ENCODE measurements at regions not wholly inside any gene's neighbourhood (a gene's known extent, or its start where the extent isn't known, plus 50 kb on each side); places are given as distances from the start of the nearest gene placed in this dataset.
A peak's percentile ranks its signal among the peaks of the same experiment; 100 is the strongest.
"Not testable (repeated sequence)": the region's sequence is repeated elsewhere in the genome, so short reads cannot be mapped to it uniquely, and the experiment has no call there.

DNA sequence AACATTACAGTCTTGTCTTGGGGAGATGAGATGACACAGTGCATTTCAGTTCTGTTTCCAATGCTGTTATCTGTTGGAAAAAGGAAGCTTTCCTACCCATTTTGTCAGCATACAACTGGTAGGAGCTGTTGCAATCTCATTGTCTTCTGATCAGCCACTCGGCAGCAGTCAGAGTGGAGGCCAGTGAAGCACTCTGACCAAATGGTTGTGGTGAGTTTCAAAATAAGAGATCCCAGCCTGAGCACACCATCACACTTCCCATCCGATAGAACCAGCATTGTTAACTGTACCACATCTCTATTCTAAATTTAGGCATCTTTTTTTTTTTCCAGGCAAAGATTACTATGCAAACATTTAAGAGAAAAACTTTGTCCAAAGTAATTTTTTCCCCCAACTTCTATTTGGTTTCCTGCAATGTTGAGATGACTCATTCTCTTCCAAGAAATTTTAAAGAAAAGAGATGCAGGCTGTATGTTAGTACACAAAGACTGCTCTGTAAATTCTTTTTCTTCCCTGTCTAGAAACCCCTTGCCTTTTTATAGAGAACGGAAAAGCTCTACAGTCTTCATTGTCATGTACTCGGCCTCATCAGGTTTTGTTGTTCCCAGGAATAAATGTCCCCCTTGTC is 90.0 kb upstream of the IKBKE start:
- in situ Hi-C loops (cut with HindIII; ENCODE audit: low pct_unique_long_range_greater_than_20kb, low sequenced_read_pairs), result not testable (repeated sequence)
- peak; percentile 46 for DNase-seq (ENCODE audit: low read depth, low spot score)

DNA sequence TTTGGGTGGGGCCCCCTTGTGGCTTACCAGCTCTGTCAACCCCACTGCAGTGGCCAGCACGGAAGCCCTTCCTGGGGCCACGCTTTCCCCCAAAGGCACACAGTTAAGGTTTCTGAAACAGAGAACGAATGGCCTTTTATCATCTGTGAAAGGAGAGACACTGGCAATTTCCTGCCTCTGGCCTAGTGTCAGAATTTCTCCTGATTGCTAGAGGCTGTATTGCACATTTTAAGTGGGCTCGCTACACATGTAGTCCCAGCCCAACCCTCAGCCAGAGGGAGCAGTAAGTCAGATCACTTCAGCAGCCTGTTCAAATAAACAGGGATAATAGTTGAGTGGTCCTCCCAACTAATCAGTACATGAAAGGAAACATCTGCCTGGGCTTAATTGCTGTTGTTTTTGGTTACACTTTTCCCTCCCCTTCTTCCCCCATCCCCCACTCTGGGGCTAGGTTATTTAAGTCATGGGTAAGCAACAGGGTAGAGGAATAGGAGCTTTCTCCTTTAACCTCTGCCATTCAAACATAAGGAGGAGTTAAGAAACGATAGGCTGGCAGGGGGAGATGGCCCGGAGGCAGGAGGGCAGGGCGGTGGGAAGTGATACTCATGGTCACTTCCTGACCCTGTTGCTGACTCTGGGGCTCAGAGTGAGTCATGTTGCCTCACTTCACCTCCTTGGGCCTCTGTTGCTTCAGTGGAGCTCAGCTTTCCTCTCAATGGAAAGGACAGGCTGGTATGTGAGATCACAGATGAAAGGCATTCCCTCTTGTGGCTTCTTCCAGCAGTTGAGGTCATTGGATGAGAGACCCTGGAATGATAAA is 89.3 kb upstream of the IKBKE start:
- peak; percentile 21 for DNase-seq (ENCODE audit: low read depth, low spot score)
- in situ Hi-C loops (cut with HindIII; ENCODE audit: low pct_unique_long_range_greater_than_20kb, low sequenced_read_pairs), result not testable (repeated sequence)

DNA sequence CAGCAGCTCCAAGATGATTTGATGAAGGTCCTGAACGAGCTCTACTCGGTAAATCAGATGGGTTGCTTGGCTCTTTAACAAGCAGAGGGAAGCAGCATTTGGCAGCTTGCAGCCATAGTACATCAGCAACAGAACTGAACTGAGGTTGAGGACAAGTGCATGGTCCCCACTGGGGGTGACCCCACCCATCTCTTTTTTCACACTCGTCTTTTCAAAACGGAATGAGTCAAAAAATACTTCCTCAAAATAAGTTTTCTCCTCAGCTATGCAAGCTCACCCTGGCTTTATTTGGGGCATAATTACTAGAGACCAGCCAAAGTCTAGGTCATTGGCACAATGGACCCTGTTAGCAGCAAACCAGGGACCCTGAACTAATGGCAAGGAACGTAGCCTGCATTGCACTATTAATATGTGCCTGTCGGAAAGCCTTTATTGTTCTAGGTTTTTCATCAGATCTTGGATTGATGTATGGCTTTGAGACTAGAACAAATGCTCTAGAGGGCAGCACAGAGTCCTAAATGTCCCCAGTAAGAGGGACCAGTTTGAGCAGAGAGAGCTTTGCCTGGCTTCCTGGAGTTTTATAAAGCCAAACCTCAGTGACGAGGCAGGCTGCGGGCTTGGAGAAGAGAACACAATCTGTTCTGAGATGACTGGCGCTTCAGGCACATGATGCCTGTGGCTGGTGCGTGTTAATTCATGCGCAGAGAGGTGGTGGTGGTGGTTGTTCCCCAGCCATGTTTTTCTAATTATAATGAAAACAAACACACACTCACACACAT is 86.1 kb upstream of the IKBKE start:
- in situ Hi-C loops (cut with HindIII; ENCODE audit: low pct_unique_long_range_greater_than_20kb, low sequenced_read_pairs), result not testable (repeated sequence)
- peak; percentile 81 for DNase-seq (ENCODE audit: low read depth, low spot score)

DNA sequence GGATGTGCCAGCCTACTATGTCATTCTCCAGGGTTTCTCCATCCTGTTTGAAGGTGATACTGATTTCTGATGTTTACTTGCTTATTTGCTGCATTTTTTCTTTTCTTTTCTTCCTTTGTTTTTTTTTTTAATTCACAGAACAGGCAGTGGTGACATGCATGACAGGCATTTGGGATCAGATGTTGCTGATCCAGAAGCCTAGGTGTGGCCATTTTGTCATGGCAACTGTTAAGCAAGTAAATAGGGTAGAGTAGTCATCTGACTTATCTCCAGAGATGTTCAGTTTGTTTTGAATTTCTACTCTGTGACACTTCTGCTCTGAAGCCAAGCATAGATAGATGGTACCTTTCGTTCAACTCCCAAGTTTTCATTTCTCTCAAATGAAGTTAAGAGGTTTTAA is 85.4 kb upstream of the IKBKE start:
- DNase-seq (ENCODE audit: low read depth, low spot score); in situ Hi-C loops (cut with HindIII; ENCODE audit: low pct_unique_long_range_greater_than_20kb, low sequenced_read_pairs): not testable (repeated sequence)

DNA sequence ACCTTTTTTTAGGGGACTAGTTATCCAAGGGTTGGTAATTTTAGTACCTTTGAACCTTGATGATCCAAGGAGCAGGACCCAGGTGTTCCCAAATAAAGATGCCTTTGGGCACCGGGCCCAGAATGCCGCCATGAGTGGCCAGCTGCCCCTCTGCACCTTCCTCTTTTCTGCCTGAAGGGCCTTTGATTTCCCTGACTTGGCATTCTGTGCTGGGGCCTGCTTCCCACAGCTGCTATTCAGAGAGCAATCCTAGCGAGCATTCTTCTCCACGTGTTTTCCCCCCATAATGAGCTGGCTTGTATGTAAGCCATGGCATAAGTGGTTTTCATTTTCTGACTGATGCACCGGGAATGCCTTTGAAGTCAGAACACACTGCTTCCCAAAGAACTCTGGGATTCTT is 82.6 kb upstream of the IKBKE start:
- in situ Hi-C loops (cut with HindIII; ENCODE audit: low pct_unique_long_range_greater_than_20kb, low sequenced_read_pairs); DNase-seq (ENCODE audit: low read depth, low spot score): not testable (repeated sequence)

DNA sequence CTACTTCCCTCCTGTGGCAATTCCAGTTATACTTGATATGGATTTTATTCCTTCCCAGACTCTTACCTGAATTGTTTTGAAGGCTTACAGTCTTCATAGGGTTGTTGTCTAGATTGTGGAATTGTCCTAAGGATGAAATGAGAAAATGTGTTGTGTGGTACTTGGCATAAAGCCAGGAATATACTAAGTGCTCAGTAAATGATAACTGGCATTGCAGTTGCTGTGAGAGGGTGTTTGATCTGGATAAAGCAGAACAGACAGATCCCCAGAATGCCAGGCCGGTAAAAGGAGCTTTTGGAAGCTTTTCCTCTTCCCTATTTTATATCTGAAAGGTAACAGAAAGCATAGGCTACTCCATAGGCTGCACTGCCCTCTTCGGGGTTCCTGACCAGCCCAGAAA is 78.4 kb upstream of the IKBKE start:
- DNase-seq (ENCODE audit: low read depth, low spot score); in situ Hi-C loops (cut with HindIII; ENCODE audit: low pct_unique_long_range_greater_than_20kb, low sequenced_read_pairs): not testable (repeated sequence)

DNA sequence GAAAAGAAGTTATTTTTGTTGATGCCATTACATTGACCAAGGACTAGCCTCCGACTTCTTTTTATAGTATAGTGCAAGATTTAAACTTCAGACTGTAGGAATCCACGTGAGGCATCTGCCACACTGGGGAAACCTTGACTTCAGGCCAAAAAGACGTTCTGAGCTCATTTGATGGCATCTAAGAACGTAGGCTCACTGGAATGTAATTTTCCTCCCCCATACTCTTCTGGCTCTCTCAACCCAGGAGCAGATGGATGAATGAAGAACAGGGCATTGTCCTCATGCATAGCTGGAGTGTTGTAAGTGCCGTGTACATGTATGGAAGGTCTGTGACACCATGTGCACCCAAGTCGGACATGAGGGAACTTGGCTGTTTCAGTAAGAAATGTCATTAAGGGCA is 72.8 kb upstream of the IKBKE start:
- in situ Hi-C loops (cut with HindIII; ENCODE audit: low pct_unique_long_range_greater_than_20kb, low sequenced_read_pairs); DNase-seq (ENCODE audit: low read depth, low spot score): not testable (repeated sequence)

DNA sequence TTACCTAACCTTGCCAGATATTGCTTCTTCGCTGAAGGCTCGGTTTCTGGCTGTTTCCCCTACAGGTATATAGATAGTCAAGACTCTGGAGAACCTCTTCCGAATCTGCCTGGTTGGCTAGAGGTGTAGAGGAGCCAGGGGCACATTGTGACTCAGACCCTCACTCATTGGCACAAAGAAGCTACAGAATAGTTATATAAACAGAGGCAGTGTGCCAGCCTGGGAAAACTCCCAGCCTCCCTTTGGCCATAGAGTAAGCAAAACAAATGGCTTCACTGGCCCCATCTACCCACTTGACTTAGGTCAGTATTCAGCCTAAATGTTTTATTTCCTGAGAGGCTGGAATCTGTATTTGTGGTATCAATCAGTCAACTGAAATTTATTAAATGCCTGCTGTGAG is 72.0 kb upstream of the IKBKE start:
- DNase-seq (ENCODE audit: low read depth, low spot score); in situ Hi-C loops (cut with HindIII; ENCODE audit: low pct_unique_long_range_greater_than_20kb, low sequenced_read_pairs): not testable (repeated sequence)

DNA sequence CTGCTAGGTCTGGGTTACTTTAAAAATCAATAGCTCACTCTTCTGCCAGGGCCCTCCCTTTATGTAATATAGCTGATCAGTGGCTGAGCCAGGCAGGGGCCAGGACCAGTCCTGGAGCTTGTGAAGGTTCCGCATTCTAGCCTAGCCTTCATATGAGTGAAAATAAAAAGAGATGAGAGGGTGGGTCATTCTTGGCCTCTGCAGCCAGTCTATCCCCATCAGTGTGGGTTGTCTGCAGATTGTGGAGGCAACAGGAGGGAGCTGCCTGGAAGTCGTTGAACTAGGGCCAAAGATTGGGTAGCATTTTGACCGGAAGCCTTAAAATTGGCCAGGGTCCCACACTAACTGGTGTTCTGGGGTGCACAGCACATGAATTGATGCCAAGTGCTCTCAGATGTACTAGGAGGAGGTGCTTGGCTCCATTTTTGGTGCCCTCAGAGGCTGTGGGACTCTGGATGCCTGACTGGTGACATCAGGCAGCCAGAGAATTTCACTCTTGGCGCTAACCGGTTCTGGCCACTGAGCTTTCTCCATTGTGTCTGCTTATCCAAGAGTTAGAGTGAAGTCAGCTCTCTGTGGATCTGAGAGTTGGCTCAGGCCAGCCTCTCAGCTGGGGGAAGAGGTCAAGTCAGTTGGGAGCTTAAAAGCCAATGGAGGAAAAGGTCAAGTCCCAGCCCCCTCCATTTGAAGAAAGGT is 66.5 kb upstream of the IKBKE start:
- DNase-seq (ENCODE audit: low read depth, low spot score); in situ Hi-C loops (cut with HindIII; ENCODE audit: low pct_unique_long_range_greater_than_20kb, low sequenced_read_pairs): not testable (repeated sequence)

DNA sequence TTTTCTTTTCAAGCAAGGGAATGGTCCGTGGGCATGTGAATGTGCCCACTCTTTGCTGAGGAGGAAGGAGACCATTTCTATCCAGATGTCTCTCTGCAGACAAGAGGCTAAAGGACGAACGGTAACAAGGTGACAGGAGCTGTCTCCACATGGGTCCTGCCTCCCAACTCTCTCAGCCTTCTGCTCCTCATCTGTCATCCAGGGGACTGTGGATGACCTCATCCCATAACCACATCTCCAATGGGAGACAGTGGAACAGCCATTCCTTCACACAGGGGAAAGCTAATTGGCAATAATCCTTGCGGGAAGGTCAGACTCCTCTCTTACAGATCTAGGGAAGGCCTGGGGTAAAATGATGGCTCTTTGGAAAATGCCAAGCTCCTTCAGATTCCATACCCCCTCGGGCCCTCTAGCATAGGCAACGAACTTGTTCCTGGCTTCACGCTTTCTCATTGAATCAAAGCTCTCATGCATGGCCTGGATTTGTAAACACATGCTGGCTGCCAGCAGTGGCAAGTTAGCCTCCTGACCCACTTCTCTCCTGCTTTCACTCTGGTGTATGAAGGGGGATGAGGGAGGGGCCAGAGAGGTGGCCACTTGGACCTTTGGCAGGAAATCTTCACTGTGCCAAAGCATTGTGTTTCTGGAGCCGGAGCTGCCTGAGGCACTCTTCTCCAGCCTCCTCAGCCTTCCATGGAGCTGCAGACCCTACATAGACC is 65.8 kb upstream of the IKBKE start:
- DNase-seq (ENCODE audit: low read depth, low spot score); in situ Hi-C loops (cut with HindIII; ENCODE audit: low pct_unique_long_range_greater_than_20kb, low sequenced_read_pairs): not testable (repeated sequence)

DNA sequence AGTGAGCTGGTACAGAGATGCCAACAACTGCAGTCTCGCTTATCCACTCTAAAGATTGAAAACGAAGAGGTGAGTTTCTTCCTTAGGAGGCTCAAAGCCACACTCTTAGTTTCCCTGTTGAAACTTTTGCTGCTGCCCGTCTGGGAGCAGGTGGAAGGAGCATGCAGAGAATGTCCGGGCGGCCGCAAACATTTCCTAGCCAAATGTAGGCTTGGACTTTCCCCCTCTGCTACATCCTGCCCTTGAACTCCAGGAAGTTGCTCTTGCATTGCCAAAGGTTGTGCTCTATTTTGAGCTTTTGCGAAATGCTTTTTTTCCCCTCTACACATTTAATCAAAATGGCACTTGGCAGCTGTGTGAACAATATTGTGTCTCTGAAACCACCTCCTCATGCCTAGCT is 65.0 kb upstream of the IKBKE start:
- DNase-seq (ENCODE audit: low read depth, low spot score); in situ Hi-C loops (cut with HindIII; ENCODE audit: low pct_unique_long_range_greater_than_20kb, low sequenced_read_pairs): not testable (repeated sequence)

DNA sequence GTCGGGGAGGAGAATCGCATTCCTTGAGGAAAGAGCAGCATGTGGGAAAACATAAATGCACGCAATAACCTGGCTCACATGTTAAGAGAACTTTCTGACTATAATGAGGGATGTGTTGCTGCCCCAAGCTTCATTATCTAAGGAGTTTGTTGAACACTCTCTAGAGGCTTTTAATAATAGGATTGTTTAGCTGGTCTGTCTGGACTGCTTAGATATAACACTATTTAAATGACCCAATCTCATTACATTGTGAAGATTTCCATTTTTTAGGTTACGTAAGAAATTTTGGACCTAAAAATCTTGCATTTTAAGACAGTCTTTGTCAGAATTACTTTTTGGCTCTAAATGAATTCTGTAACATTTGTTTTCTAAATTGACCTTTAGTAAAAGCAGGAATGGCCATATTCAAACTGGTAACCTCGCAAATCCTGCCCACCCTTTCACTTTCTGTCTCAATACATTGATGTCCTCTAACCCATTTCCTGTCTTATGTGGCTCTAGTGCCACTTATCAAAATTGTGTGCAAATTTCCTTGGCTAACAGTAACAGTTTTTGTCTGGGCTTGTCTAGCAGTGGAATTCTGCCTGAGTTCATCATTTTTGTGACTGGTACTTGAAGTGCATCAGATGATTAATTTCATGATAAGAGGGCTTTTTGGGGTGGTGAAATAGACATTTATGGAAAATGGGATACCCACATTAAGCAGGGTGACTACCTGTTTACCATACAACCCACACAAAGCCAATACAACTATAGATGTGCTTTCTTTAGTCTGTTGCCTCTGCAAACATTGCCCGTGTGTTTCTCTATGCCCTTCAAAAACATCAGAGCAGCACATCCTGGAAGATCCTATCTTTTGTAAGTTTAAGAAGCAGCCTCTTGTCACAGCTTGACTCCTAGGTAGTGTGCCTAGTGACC is 61.6 kb upstream of the IKBKE start:
- DNase-seq (ENCODE audit: low read depth, low spot score); in situ Hi-C loops (cut with HindIII; ENCODE audit: low pct_unique_long_range_greater_than_20kb, low sequenced_read_pairs): not testable (repeated sequence)

DNA sequence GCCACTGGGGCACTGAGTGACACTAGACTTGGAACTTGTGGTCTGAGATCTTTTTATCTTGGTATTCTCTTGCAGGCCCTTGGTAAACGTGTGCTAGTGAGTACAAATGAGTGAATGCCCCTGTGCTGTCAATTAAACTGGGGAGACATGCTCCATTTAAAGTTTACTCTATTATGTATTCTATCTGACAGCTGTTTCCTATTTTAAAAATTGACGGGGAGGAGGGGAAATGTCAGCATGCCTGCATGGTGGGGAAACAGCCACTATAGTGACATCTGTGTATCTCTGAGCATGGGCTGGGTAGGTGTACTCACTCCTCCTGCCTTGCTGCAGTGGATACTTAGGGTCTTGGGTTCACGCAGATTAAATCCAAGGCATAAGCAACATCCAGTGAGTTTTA is 59.0 kb upstream of the IKBKE start:
- in situ Hi-C loops (cut with HindIII; ENCODE audit: low pct_unique_long_range_greater_than_20kb, low sequenced_read_pairs), result no loop called here
- no peak for DNase-seq (ENCODE audit: low read depth, low spot score)

DNA sequence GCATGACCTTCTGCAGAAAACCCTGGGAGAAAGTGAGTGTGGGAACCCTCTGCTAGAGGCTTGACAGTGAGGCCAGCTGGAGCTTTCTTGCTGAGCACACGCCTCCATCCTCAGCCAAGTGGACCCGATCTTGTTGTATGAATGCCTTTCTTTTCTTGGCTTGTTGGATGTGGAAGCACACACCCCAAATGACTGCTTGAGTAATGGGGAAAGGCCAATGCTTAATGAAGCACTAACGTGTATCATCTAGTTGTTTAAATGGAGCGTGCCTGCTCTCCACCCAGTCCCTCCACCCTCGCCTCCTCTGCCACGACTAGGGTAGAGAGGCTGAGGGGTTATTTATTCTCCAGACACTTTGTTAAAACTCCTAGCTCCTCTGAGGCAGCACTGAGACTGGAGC is 54.3 kb upstream of the IKBKE start:
- in situ Hi-C loops (cut with HindIII; ENCODE audit: low pct_unique_long_range_greater_than_20kb, low sequenced_read_pairs), result no loop called here
- no peak for DNase-seq (ENCODE audit: low read depth, low spot score)

DNA sequence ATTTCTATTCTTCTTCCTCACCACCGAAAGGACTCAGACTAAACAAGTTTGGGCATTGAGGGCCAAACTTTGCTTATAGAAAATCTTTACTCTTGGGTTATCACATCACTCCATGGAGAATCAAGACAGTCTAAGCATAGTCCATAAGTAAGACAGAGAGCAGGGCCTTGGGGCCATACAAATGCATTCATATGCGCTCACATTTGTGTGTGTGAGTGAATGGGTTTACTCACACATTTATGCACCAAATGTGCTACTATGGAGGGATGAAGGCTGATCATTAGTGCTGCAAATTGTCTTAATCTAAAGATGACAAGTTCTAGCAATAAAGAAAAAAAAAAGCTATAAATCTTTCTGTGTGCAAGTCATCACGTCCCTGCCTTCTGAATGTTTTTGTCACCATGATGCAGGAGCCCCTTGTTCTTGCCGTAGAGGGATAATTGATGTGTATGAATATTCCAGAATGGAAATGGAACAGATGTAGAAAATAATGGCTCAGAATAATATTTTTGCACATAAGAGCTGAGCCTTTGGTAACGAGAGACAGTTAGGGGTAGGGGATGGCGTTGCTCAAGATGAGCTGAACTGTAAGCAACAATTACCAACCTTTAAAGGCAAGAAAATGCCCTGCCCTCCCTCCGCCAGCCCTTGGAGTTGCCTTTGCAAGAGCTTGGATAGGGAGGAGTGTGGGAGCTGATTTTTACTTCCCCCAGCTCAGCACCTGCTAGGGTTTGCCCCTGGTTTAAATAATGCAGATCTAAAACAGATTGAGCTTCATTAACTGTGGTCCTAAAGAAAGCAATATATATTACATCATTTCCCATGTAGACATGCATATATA is 52.3 kb upstream of the IKBKE start:
- in situ Hi-C loops (cut with HindIII; ENCODE audit: low pct_unique_long_range_greater_than_20kb, low sequenced_read_pairs), result no loop called here
- no peak for DNase-seq (ENCODE audit: low read depth, low spot score)

DNA sequence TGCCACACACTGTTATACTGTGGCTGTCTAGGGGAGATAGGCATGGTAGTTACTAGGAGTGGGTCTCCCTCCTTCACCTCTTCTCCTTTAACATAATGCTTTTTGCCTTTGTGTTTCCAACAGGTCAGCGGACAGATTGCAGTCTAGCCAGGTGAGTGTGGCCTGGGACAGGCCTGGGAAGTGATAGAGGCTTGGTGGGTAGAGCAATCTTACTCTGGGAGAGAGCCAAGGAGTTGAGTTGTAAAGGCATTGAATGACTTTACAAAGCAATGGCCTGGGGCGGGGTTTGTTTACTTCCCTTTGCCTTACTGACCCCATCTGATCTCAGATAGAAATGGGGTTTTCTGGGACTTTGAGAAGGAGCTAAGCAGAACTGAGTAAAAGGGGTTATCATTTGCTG is 51.0 kb upstream of the IKBKE start:
- in situ Hi-C loops (cut with HindIII; ENCODE audit: low pct_unique_long_range_greater_than_20kb, low sequenced_read_pairs), result no loop called here
- DNase-seq (ENCODE audit: low read depth, low spot score), result no peak
